Thoracic aorta (tissue), 2 donors: ENCODE measurements at regions not wholly inside any gene's neighbourhood (a gene's known extent, or its start where the extent isn't known, plus 50 kb on each side); places are given as distances from the start of the nearest gene placed in this dataset.

Experiments used
- ATAC-seq: fragments of 150-250 bp; one replicate; pipeline ENCODE4 v1.8.0; 2017; ENCODE audit warnings: low read depth; ENCODE audit not compliant: insufficient number of reproducible peaks, low FRiP score
- DNase-seq: peaks from one replicate; pipeline ENCODE4 v3.0.0-alpha.2; 2020; ENCODE audit warnings: low spot score
- H3K27ac ChIP-seq, 2 donors: fragments of 200-600 bp; sonication (generic); 1 replicate in 1 of 2; 2 replicates in 1 of 2; pipeline ENCODE4 v1.5.1; 2016; ENCODE audit warnings: mild to moderate bottlenecking in 2 of 2, moderate library complexity in 2 of 2
- H3K27me3 ChIP-seq: fragments of 200-600 bp; sonication (generic); replicated peaks from 2 replicates; pipeline ENCODE4 v1.6.0; 2016; ENCODE audit warnings: mild to moderate bottlenecking; ENCODE audit not compliant: insufficient read depth
- H3K36me3 ChIP-seq: fragments of 200-600 bp; sonication (generic); one replicate; pipeline ENCODE4 v1.5.1; 2016
- H3K4me1 ChIP-seq, 2 donors: fragments of 200-600 bp; sonication (generic); 1 replicate in 1 of 2; 2 replicates in 1 of 2; pipeline versions ENCODE4 v1.5.1 to v1.6.0; 2016; ENCODE audit warnings: low read depth in 2 of 2, mild to moderate bottlenecking in 1 of 2; ENCODE audit not compliant: control insufficient read depth in 1 of 2
- H3K4me3 ChIP-seq: fragments of 200-600 bp; sonication (generic); 2 replicates; pipeline ENCODE4 v1.5.1; 2016; ENCODE audit warnings: mild to moderate bottlenecking
- H3K9me3 ChIP-seq: fragments of 200-600 bp; sonication (generic); 2 replicates; pipeline ENCODE4 v1.5.1; 2016
- CTCF ChIP-seq: fragments of 200-600 bp; sonication (generic); IDR thresholded peaks from one replicate; pipeline ENCODE4 v1.5.1; 2019; ENCODE audit warnings: antibody characterized with exemption

DNA sequence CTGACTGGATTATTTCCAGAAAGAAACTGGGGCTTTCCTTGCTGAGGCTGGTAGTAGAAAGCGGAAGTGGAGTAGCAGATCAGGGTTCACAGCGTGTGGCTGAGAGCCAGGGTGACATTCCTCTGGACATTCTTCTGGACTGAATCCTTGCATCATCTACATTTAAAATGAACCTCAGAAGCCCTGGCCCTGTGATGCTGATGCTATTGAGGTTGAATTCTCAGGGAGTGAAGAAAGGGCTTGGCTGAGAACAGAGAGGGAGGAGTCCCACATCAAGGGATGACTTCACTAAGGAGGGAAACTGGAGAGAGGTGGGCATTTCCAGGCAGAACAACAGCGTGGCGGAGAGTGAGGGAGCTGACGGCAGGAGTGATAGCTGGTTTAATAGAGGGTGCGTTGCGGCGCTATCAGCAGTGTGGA, 102.3 kb upstream of the LMO4 start:
- ATAC-seq (peak; percentile 81), DNase-seq (peak; percentile 9)
- no peak for TF ChIP-seq CTCF
- Histone ChIP-seq H3K27me3 (no peaks in the 10 kb centered on the region), H3K27ac (peak overlapping the region in 1 of 2 donors; percentile 34), H3K9me3 (no peaks in the 10 kb centered on the region), H3K36me3 (no peaks in the 10 kb centered on the region), H3K4me1 (peaks cover 0 to 10% of the 10 kb centered on the region in 2 donors), H3K4me3 (no peak overlapping the region)

GRCh38 chr1:87227651-87228050, 101.0 kb upstream of the LMO4 start:
- DNase-seq (no peak), ATAC-seq (no peak)
- TF ChIP-seq CTCF: no peak
- peaks cover 0 to 10% of the 10 kb centered on the region in 2 donors for H3K4me1 ChIP-seq
- no peaks in the 10 kb centered on the region for H3K9me3 ChIP-seq
- no peak overlapping the region for H3K4me3 ChIP-seq
- H3K27me3 ChIP-seq: no peaks in the 10 kb centered on the region
- H3K36me3 ChIP-seq: no peaks in the 10 kb centered on the region
- H3K27ac ChIP-seq: no peak overlapping the region

GRCh38 chr1:87230501-87230900, 98.2 kb upstream of the LMO4 start:
- Histone ChIP-seq H3K9me3 (no peaks in the 10 kb centered on the region), H3K4me1 (peaks cover 0 to 10% of the 10 kb centered on the region in 2 donors), H3K36me3 (no peaks in the 10 kb centered on the region), H3K27me3 (no peaks in the 10 kb centered on the region), H3K4me3 (no peak overlapping the region), H3K27ac (no peak overlapping the region)
- DNase-seq: no peak
- ATAC-seq: no peak
- TF ChIP-seq CTCF: no peak

DNA sequence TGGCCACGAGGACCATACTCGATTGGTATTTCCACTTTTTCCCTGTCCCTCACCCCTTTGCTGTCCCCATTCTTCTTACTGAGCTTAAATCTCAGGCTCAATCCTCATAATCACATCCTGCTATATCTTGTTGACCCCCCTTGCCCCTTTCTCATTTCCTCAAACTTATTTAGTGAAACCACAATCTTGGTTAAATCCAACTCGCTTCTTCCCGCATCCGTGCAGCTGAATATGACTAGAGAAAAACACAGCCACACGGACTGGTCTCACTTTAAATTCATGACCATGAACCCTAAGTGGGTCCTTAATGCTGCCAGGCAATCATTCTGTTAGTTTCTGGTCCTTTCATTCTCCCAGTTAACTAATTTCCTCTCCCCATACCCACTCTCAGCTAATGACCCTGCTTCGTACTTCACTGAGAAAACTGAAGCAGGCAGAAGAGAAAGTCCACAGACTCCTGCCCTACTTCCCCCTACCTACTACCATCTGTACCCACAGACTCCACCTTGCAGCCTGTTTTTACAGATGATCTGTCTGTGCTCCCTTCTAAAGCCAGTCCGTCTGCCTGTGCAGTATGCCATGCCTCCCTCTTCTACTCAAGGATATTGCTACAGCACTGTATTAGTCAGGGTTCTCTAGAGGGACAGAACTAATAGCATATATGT, 96.8 kb upstream of the LMO4 start:
- TF ChIP-seq CTCF: no peak
- H3K9me3 ChIP-seq: no peaks in the 10 kb centered on the region
- ATAC-seq (no peak), DNase-seq (no peak)
- H3K4me1 ChIP-seq: no peaks in the 10 kb centered on the region
- H3K27ac ChIP-seq: no peak overlapping the region
- H3K4me3 ChIP-seq: no peak overlapping the region
- H3K27me3 ChIP-seq: no peaks in the 10 kb centered on the region
- no peaks in the 10 kb centered on the region for H3K36me3 ChIP-seq

DNA sequence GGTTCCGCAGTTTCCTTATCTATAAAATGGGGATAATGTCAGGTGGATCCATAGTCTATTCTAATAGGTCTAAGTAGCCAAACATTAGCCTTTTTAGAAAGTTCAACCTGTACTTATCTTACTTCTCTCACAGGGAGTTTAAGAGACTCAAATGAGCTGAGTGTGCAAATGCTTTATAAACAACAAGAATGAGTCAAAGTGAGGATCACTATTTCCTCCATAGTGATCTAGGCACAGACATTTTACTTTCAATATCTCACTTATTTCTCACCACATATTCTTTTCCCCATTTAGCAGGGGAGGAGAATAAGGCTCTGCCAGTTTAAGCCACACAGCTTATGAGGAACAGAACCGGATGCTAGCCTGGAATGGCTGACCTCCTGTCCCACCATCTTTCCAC, 92.1 kb upstream of the LMO4 start:
- H3K9me3 ChIP-seq: no peaks in the 10 kb centered on the region
- H3K27me3 ChIP-seq: no peaks in the 10 kb centered on the region
- DNase-seq: no peak
- H3K36me3 ChIP-seq: no peaks in the 10 kb centered on the region
- H3K4me3 ChIP-seq: no peak overlapping the region
- no peak overlapping the region for H3K27ac ChIP-seq
- TF ChIP-seq CTCF: no peak
- ATAC-seq: no peak
- no peaks in the 10 kb centered on the region for H3K4me1 ChIP-seq
